GM12878 (cell line): ENCODE measurements at regions not wholly inside any gene's neighbourhood (a gene's known extent, or its start where the extent isn't known, plus 50 kb on each side); places are given as distances from the start of the nearest gene placed in this dataset.

Source experiments
- ATAC-seq: fragments of 200-7000 bp; cut with Tn5 transposase; 3 replicates; pipeline ENCODE4 v1.9.1; 2020; ENCODE audit warnings: mild to moderate bottlenecking, moderate library complexity
- BruUV-seq: library from RNA; stranded (reverse); fragments of 400-500 nt; replicated peaks from 2 replicates; lab custom pipeline; 2021; lab: Mats Ljungman, UMichigan
- CTCF ChIA-PET: fragments of 300-600 bp; sonication (Branson Sonifier 250); formaldehyde crosslinking; extraction: SDS; loops from one replicate; lab custom pipeline; 2021; ENCODE audit warnings: inconsistent platforms; lab: Yijun Ruan, JAX
- POLR2A ChIA-PET: fragments of 350-600 bp; formaldehyde crosslinking; extraction: SDS; loops from one replicate; lab custom pipeline; 2021; ENCODE audit warnings: inconsistent platforms; lab: Charles Lee
- RAD21 ChIA-PET: fragments of 300-600 bp; sonication (Branson Sonifier 250); formaldehyde crosslinking; loops from one replicate; lab custom pipeline; 2023; ENCODE audit warnings: antibody characterized with exemption; ENCODE audit not compliant: unreplicated experiment; lab: Charles Lee
- SMC1A ChIA-PET: fragments of 300-600 bp; sonication (Branson Sonifier 250); formaldehyde crosslinking; loops from one replicate; lab custom pipeline; 2023; ENCODE audit not compliant: unreplicated experiment, uncharacterized antibody; lab: Charles Lee
- DNase-seq: peaks from one replicate; pipeline ENCODE4 v3.0.0-alpha.2; 2011; ENCODE audit warnings: low read depth, low spot score
- FAIRE-seq: peaks from 3 replicates; lab custom pipeline; 2011; peaks lifted over from hg19 to GRCh38; lab: Jason Lieb, UNC
- H2AFZ ChIP-seq: 2 replicates; pipeline ENCODE4 v1.6.0; 2011; ENCODE audit warnings: low read depth, low read length, control low read depth; ENCODE audit not compliant: control insufficient read depth
- H3K27ac ChIP-seq: 2 replicates; pipeline ENCODE4 v1.5.1; 2011; ENCODE audit warnings: control low read depth; ENCODE audit not compliant: control insufficient read depth, insufficient read depth
- H3K27me3 ChIP-seq, 2 experiments: replicated peaks in 1 of 2; 2 replicates each; pipeline versions ENCODE4 v1.6.0 to v1.6.1; 2011; ENCODE audit warnings: low read length in 1 of 2; ENCODE audit not compliant: control insufficient read depth in 2 of 2, insufficient read depth in 2 of 2
- H3K36me3 ChIP-seq, 2 experiments: 2 replicates each; pipeline ENCODE4 v1.5.1; 2011; ENCODE audit warnings: low read length in 1 of 2; ENCODE audit not compliant: control insufficient read depth in 2 of 2, insufficient read depth in 2 of 2
- H3K4me1 ChIP-seq: 2 replicates; pipeline ENCODE4 v1.6.1; 2011; ENCODE audit warnings: mild to moderate bottlenecking, low read length, moderate library complexity, mixed read lengths; ENCODE audit not compliant: control insufficient read depth, insufficient read depth
- H3K4me2 ChIP-seq: 2 replicates; pipeline ENCODE4 v1.6.0; 2011; ENCODE audit warnings: control low read depth; ENCODE audit not compliant: control insufficient read depth, insufficient read depth
- H3K4me3 ChIP-seq: fragments of 200-600 bp; sonication (generic); 2 replicates; pipeline ENCODE4 v1.5.1; 2016
- H3K79me2 ChIP-seq: 2 replicates; pipeline ENCODE4 v1.6.0; 2011; ENCODE audit warnings: low read length; ENCODE audit not compliant: control insufficient read depth, insufficient read depth
- H3K9ac ChIP-seq: 2 replicates; pipeline ENCODE4 v1.8.0; 2011; ENCODE audit warnings: low read length, control low read depth, mixed read lengths; ENCODE audit not compliant: control insufficient read depth, insufficient read depth
- H3K9me3 ChIP-seq: replicated peaks from 3 replicates; pipeline ENCODE4 v1.5.1; 2011; ENCODE audit warnings: mild to moderate bottlenecking, low read length; ENCODE audit not compliant: control insufficient read depth, insufficient read depth
- H4K20me1 ChIP-seq: 2 replicates; pipeline ENCODE4 v1.6.0; 2011; ENCODE audit not compliant: control insufficient read depth, insufficient read depth
- EZH2 ChIP-seq: IDR thresholded peaks from 2 replicates; pipeline ENCODE4 v1.6.1; 2012; ENCODE audit warnings: low read depth, mild to moderate bottlenecking, control low read depth, inconsistent platforms, low read length, borderline replicate concordance; ENCODE audit not compliant: control insufficient read depth
- FOS ChIP-seq: IDR thresholded peaks from 3 replicates; pipeline ENCODE4 v1.6.1; 2011; ENCODE audit warnings: borderline replicate concordance; ENCODE audit not compliant: insufficient read length; ENCODE audit errors: extremely low read depth
- JUNB ChIP-seq: IDR thresholded peaks from 2 replicates; pipeline ENCODE4 v1.6.1; 2016; ENCODE audit warnings: antibody characterized with exemption, mild to moderate bottlenecking
- KLF5 ChIP-seq: fragments of 450-650 bp; IDR thresholded peaks from 2 replicates; pipeline ENCODE4 v1.6.1; 2014; ENCODE audit warnings: mild to moderate bottlenecking; ENCODE audit not compliant: partially characterized antibody
- MLLT1 ChIP-seq: fragments of 450-650 bp; IDR thresholded peaks from 2 replicates; pipeline ENCODE4 v1.6.1; 2016; ENCODE audit warnings: mild to moderate bottlenecking
- MTA2 ChIP-seq: fragments of 450-650 bp; IDR thresholded peaks from 2 replicates; pipeline ENCODE4 v1.6.1; 2016; ENCODE audit warnings: low read depth, mild to moderate bottlenecking, moderate library complexity
- NR2F1 ChIP-seq: fragments of 450-650 bp; conservative IDR thresholded peaks from 2 replicates; pipeline ENCODE4 v1.6.1; 2017; ENCODE audit warnings: mild to moderate bottlenecking
- PKNOX1 ChIP-seq: fragments of 450-650 bp; IDR thresholded peaks from 2 replicates; pipeline ENCODE4 v1.6.1; 2016; ENCODE audit warnings: mild to moderate bottlenecking
- POLR2AphosphoS5 ChIP-seq: IDR thresholded peaks from 2 replicates; pipeline ENCODE4 v1.6.1; 2011; ENCODE audit warnings: mild to moderate bottlenecking, low read length, inconsistent platforms
- RAD21 ChIP-seq: IDR thresholded peaks from 2 replicates; pipeline ENCODE4 v1.6.1; 2011; ENCODE audit warnings: mild to moderate bottlenecking, low read depth, low read length, moderate library complexity; ENCODE audit not compliant: insufficient read depth
- RB1 ChIP-seq: fragments of 450-650 bp; formaldehyde crosslinking; IDR thresholded peaks from 2 replicates; pipeline ENCODE4 v1.6.1; 2017; ENCODE audit warnings: mild to moderate bottlenecking, borderline replicate concordance
- RBBP5 ChIP-seq: fragments of 200-600 bp; sonication (generic); conservative IDR thresholded peaks from 2 replicates; pipeline ENCODE4 v1.6.1; 2016
- SMARCA5 ChIP-seq: fragments of 450-650 bp; IDR thresholded peaks from 2 replicates; pipeline ENCODE4 v1.6.1; 2017; ENCODE audit warnings: mild to moderate bottlenecking
- TAF1 ChIP-seq: IDR thresholded peaks from 2 replicates; pipeline ENCODE4 v1.6.1; 2011; ENCODE audit warnings: mild to moderate bottlenecking, low read depth, low read length, borderline replicate concordance
- ZNF24 ChIP-seq: fragments of 450-650 bp; IDR thresholded peaks from 2 replicates; pipeline ENCODE4 v1.6.1; 2017; ENCODE audit warnings: antibody characterized with exemption, mild to moderate bottlenecking
- WGBS: methylation state at CpG from one replicate; pipeline ENCODE4 v1.1.6; 2016; ENCODE audit warnings: low lambda C conversion rate; ENCODE audit not compliant: insufficient replicate concordance, insufficient coverage; ENCODE audit errors: missing lambda C conversion rate; 5-methylcytosine and 5-hydroxymethylcytosine counted together
- in situ Hi-C: fragments of 300-500 bp; cut with MboI; formaldehyde crosslinking; loops from 9 replicates; pipeline ENCODE4 v1.14.3; 2018; ENCODE audit warnings: mixed read lengths
- intact Hi-C: fragments of 100-400 bp; cut with micrococcal nuclease; formaldehyde crosslinking; loops from one replicate; pipeline ENCODE4 v1.14.2; 2022; ENCODE audit not compliant: unreplicated experiment

GRCh38 chr19:31770223-31770622 lies 421.0 kb upstream of the TSHZ3 start:
- H3K4me1 ChIP-seq, result no peaks in the 10 kb centered on the region
- no peak overlapping the region for H3K4me2 ChIP-seq
- no peak overlapping the region for H3K9ac ChIP-seq
- no peaks in the 10 kb centered on the region for H4K20me1 ChIP-seq
- ChIA-PET RAD21 (no interaction called here), POLR2A (no interaction called here), CTCF (no interaction called here)
- no peaks in the 10 kb centered on the region for H3K36me3 ChIP-seq
- in situ Hi-C loops, result no loop called here
- H2AFZ ChIP-seq, result no peak overlapping the region
- no peak overlapping the region for H3K4me3 ChIP-seq
- BruUV-seq, result no TSS peak
- H3K27ac ChIP-seq, result no peak overlapping the region
- no peaks in the 10 kb centered on the region for H3K27me3 ChIP-seq
- ATAC-seq (no peak), FAIRE-seq (no peak), DNase-seq (no peak)
- H3K9me3 ChIP-seq, result no peaks in the 10 kb centered on the region; the same call in 2 of the 3 replicates
- WGBS, result 17% methylated on average over 4 of the region's 4 CpGs
- TF ChIP-seq ZNF24, result no peak
- no peak for TF ChIP-seq FOS
- no peak for TF ChIP-seq MLLT1
- TF ChIP-seq KLF5, result no peak
- no peak for TF ChIP-seq POLR2AphosphoS5
- TF ChIP-seq RAD21, result no peak
- no peak for TF ChIP-seq RB1
- TF ChIP-seq MTA2, result no peak
- TF ChIP-seq PKNOX1, result no peak
- TF ChIP-seq EZH2, result no peak
- TF ChIP-seq SMARCA5, result no peak
- no peak for TF ChIP-seq TAF1
- no peak for TF ChIP-seq JUNB
- TF ChIP-seq NR2F1, result no peak
- TF ChIP-seq RBBP5, result no peak
- TF ChIP-seq, all 136 proteins: peak for 0
- H3K79me2 ChIP-seq, result no peaks in the 10 kb centered on the region
- intact Hi-C loops, result no loop called here
- SMC1A ChIA-PET, result no interaction called here
